GM12873 (cell line): ENCODE measurements at regions not wholly inside any gene's neighbourhood (a gene's known extent, or its start where the extent isn't known, plus 50 kb on each side); places are given as distances from the start of the nearest gene placed in this dataset.

Experiments used
- TF ChIP-seq, protein P1 (sequence below): IDR thresholded peaks from 2 replicates; pipeline ENCODE4 v1.5.1; 2012; ENCODE audit warnings: low read depth, mild to moderate bottlenecking, moderate library complexity, low read length, control low read depth; ENCODE audit not compliant: insufficient read depth; ENCODE audit errors: missing control alignments

DNA sequence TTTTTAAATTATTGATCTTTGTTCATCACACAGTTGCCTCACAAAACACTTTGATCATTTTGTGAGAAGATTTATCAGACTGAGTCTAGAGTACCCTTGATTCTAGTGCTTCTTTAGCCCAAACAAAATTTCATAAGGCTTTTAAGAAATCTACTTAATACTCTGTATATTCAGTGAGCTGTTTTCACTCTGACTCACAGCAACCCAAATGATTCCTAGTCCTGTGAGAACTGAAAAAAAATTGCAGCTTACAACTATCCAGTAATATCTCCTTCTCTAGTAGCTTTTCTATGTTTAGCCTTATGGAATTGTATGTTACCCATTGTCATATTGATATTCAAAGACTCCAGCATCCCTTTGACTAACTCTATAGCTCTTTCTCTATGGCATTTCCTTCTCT, 915.6 kb downstream of the AMY1C start:
- TF ChIP-seq, protein P1, sequence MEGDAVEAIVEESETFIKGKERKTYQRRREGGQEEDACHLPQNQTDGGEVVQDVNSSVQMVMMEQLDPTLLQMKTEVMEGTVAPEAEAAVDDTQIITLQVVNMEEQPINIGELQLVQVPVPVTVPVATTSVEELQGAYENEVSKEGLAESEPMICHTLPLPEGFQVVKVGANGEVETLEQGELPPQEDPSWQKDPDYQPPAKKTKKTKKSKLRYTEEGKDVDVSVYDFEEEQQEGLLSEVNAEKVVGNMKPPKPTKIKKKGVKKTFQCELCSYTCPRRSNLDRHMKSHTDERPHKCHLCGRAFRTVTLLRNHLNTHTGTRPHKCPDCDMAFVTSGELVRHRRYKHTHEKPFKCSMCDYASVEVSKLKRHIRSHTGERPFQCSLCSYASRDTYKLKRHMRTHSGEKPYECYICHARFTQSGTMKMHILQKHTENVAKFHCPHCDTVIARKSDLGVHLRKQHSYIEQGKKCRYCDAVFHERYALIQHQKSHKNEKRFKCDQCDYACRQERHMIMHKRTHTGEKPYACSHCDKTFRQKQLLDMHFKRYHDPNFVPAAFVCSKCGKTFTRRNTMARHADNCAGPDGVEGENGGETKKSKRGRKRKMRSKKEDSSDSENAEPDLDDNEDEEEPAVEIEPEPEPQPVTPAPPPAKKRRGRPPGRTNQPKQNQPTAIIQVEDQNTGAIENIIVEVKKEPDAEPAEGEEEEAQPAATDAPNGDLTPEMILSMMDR = no peak

DNA sequence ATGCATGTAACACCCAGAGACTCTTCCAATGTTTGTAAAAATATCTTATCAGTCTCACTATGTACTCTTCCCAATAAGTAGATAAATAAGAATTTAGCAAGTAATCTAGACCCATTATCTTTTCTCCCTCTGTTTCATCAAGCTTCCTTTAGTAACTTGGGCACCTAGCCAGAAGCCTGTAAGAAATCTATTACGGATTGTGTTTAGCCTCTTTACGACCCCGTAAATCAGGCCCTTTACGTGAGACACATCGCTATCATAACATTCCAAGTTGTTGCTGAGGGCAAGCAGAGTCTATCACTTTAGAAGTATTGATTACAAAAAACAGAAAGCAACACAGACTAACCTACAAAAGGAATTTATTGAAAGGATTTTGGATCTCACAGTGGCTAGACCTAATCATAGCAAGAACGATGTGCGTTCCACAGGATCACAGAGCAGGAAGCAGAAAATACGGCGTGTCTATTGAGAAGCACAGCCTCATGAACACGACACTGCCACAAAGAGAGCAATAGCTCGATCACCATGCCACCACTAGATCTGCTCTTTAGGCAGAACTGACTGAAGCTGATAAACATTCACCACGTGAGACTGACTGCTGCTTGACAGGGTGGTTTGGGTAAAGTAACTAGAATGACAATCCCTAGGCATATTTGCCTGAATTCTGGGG, 922.1 kb downstream of the AMY1C start:
- TF ChIP-seq, protein P1 = no peak

DNA sequence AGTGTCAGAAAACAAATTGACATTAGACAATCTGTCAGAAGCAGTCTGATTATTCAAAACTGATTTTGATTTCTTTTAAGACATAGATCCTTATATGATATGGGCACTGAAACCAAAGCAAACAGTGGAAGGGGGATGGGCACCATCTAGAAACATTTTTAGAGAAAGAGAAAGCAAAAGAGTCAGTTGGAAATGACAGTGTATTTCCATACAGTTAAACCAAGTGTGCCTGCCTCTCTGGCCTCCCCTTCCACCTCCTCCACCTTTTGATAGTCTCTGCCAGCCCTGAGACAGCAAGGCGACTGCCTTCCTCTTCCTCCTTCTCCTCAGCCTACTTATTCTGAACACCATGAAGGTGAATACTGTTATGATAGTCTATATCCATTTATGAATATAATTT, 949.7 kb downstream of the AMY1C start:
- TF ChIP-seq, protein P1 = no peak

DNA sequence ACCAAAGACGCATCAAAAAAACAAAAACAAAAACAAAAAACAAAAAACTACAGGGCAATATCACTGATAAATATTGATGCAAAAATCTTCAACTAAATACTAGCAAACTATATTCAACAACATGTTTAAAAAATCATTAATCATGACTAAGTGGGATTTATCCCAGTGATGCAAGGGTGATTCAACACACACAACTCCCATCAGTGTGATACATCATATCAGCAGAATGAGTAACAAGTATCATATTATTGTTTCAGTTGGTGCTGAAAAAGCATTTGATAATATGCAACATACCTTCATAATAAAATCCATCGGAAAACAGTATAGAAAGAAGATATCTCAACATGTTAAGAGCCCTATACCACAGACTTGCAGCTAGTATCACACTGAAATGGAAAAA, 953.0 kb downstream of the AMY1C start:
- TF ChIP-seq, protein P1 = no peak

DNA sequence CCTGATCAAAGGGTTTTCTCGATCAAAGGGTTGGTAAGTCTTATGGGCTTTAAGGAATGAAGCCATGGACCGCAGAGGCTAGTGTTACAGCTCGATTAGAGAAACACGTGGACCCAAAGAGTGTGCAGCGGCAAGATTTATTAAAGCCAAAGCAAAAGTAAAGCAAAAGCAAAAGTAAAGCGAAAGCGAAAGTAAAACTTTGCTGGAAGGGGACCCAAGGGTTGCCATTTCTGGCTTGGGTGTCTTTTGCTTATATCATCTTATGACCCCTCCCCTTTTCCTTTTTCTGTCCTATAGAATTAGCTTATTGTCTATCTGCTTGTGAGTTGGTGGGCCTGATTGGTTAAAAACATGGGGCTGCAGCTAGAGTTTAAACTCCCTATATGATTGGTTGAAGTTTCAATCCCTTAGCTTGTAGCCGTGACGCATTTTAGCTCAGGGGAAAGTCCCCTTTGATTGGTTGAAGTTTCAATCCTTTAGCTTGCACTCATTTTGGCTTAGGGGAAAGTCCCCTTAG, 957.0 kb downstream of the AMY1C start:
- TF ChIP-seq, protein P1 = no peak

DNA sequence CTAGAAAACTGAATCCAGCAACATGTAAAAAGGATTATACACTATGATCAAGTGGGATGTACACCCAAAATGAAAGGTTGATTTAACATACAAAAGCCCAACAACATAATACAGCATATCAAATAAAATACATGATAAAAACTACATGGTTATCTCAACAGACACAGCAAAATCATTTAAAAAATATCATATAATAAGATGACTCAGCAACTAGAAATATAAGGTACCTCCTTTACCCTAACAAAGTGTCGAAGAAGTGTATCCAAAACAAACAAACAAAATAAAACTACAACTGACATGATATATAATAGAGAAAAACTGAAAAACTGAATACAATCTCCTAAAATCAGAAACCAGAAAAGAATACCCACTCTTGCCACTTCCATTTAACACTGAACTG, 969.1 kb downstream of the AMY1C start:
- TF ChIP-seq, protein P1 = no peak

DNA sequence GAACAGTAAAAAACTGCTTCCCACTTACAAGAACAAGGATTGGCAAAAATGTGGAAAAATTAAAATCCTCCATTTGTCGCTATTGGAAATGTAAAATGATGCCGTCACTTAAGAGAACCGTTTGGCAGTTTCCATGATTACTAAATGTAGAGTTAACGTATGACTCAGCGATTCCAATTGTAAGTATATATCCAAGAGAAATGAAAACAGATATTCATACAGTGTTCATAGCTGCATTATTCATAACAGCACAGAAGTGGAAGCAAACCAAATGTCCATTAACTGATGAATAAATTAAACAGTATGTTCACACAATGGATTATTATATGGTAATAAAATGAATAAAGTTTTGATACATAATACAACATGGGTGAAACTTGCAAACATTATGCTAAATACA, 971.0 kb downstream of the AMY1C start:
- TF ChIP-seq, protein P1 = no peak
